ENCODE measurements at regions not wholly inside any gene's neighbourhood (a gene's known extent, or its start where the extent isn't known, plus 50 kb on each side); places are given as distances from the start of the nearest gene placed in this dataset.

GRCh38 chr4:81634165-81634564 is 162.5 kb upstream of the RASGEF1B start:
- TF ChIP-seq EZH2phosphoT487 (IDR thresholded peaks at IDR 0.05; ENCODE audit: borderline replicate concordance, low read length) = no peak
- TF ChIP-seq, protein P1, sequence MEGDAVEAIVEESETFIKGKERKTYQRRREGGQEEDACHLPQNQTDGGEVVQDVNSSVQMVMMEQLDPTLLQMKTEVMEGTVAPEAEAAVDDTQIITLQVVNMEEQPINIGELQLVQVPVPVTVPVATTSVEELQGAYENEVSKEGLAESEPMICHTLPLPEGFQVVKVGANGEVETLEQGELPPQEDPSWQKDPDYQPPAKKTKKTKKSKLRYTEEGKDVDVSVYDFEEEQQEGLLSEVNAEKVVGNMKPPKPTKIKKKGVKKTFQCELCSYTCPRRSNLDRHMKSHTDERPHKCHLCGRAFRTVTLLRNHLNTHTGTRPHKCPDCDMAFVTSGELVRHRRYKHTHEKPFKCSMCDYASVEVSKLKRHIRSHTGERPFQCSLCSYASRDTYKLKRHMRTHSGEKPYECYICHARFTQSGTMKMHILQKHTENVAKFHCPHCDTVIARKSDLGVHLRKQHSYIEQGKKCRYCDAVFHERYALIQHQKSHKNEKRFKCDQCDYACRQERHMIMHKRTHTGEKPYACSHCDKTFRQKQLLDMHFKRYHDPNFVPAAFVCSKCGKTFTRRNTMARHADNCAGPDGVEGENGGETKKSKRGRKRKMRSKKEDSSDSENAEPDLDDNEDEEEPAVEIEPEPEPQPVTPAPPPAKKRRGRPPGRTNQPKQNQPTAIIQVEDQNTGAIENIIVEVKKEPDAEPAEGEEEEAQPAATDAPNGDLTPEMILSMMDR (IDR thresholded peaks at IDR 0.05; ENCODE audit: low read depth, low read length, poor library complexity, severe bottlenecking) = no peak

GRCh38 chr4:81632581-81633299 is 161.0 kb upstream of the RASGEF1B start:
- no peaks in the 10 kb centered on the region for H3K79me2 ChIP-seq (ENCODE audit: control insufficient read depth, low read length)
- TF ChIP-seq, protein P1 (IDR thresholded peaks at IDR 0.05; ENCODE audit: low read depth, low read length, poor library complexity, severe bottlenecking) = no peak
- TF ChIP-seq EZH2phosphoT487 (IDR thresholded peaks at IDR 0.05; ENCODE audit: borderline replicate concordance, low read length) = no peak
- H3K9me2 ChIP-seq (replicated peaks; ENCODE audit: control insufficient read depth, low read length) = no peaks in the 10 kb centered on the region
- H3K4me1 ChIP-seq (ENCODE audit: control insufficient read depth, low read length) = peaks cover 38% of the 10 kb centered on the region
- H3K4me3 ChIP-seq (ENCODE audit: low read length) = no peak overlapping the region
- no peak overlapping the region for H3K27ac ChIP-seq (ENCODE audit: low read depth, low read length)
- H3K4me2 ChIP-seq (ENCODE audit: low read length) = no peak overlapping the region
- H3K27me3 ChIP-seq (ENCODE audit: control insufficient read depth, low read length) = no peaks in the 10 kb centered on the region
- peaks cover 4% of the 10 kb centered on the region; the same call in 1 of the 2 replicates for H3F3A ChIP-seq (ENCODE audit: control insufficient read depth, insufficient read depth)
- H3K36me3 ChIP-seq (ENCODE audit: control insufficient read depth, low read length) = no peaks in the 10 kb centered on the region
- no peaks in the 10 kb centered on the region for H4K20me1 ChIP-seq (ENCODE audit: control insufficient read depth, insufficient read depth, low read depth, low read length)
- no peaks in the 10 kb centered on the region for H3K9me3 ChIP-seq (ENCODE audit: control insufficient read depth, insufficient read depth, low read length)

More at GRCh38 chr4:81634165-81634564, 162.5 kb upstream of the RASGEF1B start:
- Histone ChIP-seq H3K27ac (ENCODE audit: low read depth, low read length) (no peak overlapping the region), H3K36me3 (ENCODE audit: control insufficient read depth, low read length) (no peaks in the 10 kb centered on the region), H3K4me2 (ENCODE audit: low read length) (no peak overlapping the region), H3K4me1 (ENCODE audit: control insufficient read depth, low read length) (peaks cover 38% of the 10 kb centered on the region), H3K27me3 (ENCODE audit: control insufficient read depth, low read length) (no peaks in the 10 kb centered on the region), H3K4me3 (ENCODE audit: low read length) (no peak overlapping the region), H3K9me3 (ENCODE audit: control insufficient read depth, insufficient read depth, low read length) (no peaks in the 10 kb centered on the region), H3F3A (ENCODE audit: control insufficient read depth, insufficient read depth) (peaks cover 4% of the 10 kb centered on the region; the same call in 1 of the 2 replicates), H4K20me1 (ENCODE audit: control insufficient read depth, insufficient read depth, low read depth, low read length) (no peaks in the 10 kb centered on the region), H3K79me2 (ENCODE audit: control insufficient read depth, low read length) (no peaks in the 10 kb centered on the region), H3K9me2 (replicated peaks; ENCODE audit: control insufficient read depth, low read length) (no peaks in the 10 kb centered on the region)

GRCh38 chr4:81631958-81632441 is 160.3 kb upstream of the RASGEF1B start:
- H3K4me2 ChIP-seq (ENCODE audit: low read length) = peak overlapping the region; percentile 31; the same call in 1 of the 2 replicates

More at GRCh38 chr4:81631958-81632441, 160.3 kb upstream of the RASGEF1B start:
- Histone ChIP-seq H3K27me3 (ENCODE audit: control insufficient read depth, low read length) (no peaks in the 10 kb centered on the region), H3K4me1 (ENCODE audit: control insufficient read depth, low read length) (peaks cover 38% of the 10 kb centered on the region), H3K79me2 (ENCODE audit: control insufficient read depth, low read length) (no peaks in the 10 kb centered on the region), H3K27ac (ENCODE audit: low read depth, low read length) (no peak overlapping the region), H3F3A (ENCODE audit: control insufficient read depth, insufficient read depth) (peaks cover 4% of the 10 kb centered on the region; the same call in 1 of the 2 replicates), H3K4me3 (ENCODE audit: low read length) (no peak overlapping the region), H3K9me2 (replicated peaks; ENCODE audit: control insufficient read depth, low read length) (no peaks in the 10 kb centered on the region), H4K20me1 (ENCODE audit: control insufficient read depth, insufficient read depth, low read depth, low read length) (no peaks in the 10 kb centered on the region), H3K36me3 (ENCODE audit: control insufficient read depth, low read length) (no peaks in the 10 kb centered on the region), H3K9me3 (ENCODE audit: control insufficient read depth, insufficient read depth, low read length) (no peaks in the 10 kb centered on the region)
- no peak for TF ChIP-seq EZH2phosphoT487 (IDR thresholded peaks at IDR 0.05; ENCODE audit: borderline replicate concordance, low read length)
- TF ChIP-seq, protein P1 (IDR thresholded peaks at IDR 0.05; ENCODE audit: low read depth, low read length, poor library complexity, severe bottlenecking) = no peak

Data from DOHH2 (cell line).